Colonic mucosa (tissue), 4 donors: ENCODE measurements at regions not wholly inside any gene's neighbourhood (a gene's known extent, or its start where the extent isn't known, plus 50 kb on each side); places are given as distances from the start of the nearest gene placed in this dataset.

Source experiments
- DNase-seq: peaks from one replicate; pipeline ENCODE4 v3.0.0-alpha.2; 2020
- H3K27ac ChIP-seq: fragments of 200-600 bp; one replicate; pipeline ENCODE4 v1.8.0; 2021
- H3K27me3 ChIP-seq: fragments of 200-600 bp; one replicate; pipeline ENCODE4 v1.8.0; 2021
- H3K36me3 ChIP-seq: fragments of 200-600 bp; one replicate; pipeline ENCODE4 v1.8.0; 2021
- H3K4me1 ChIP-seq: fragments of 200-600 bp; one replicate; pipeline ENCODE4 v1.8.0; 2021; ENCODE audit warnings: mild to moderate bottlenecking
- H3K4me3 ChIP-seq: fragments of 200-600 bp; one replicate; pipeline ENCODE4 v1.8.0; 2021
- H3K9ac ChIP-seq, 2 donors: one replicate each; pipeline ENCODE4 v1.7.0; 2013; ENCODE audit warnings: control low read depth in 2 of 2, low read depth in 2 of 2, low read length in 2 of 2
- H3K9me3 ChIP-seq: fragments of 200-600 bp; one replicate; pipeline ENCODE4 v1.8.0; 2021
- CTCF ChIP-seq: fragments of 200-600 bp; IDR thresholded peaks from one replicate; pipeline ENCODE4 v1.8.0; 2022; ENCODE audit warnings: antibody characterized with exemption, mild to moderate bottlenecking
- intact Hi-C: fragments of 100-400 bp; cut with DNase I; formaldehyde crosslinking; loops from one replicate; pipeline ENCODE4 v1.14.1; 2022
- donor health status: healthy.
- donor health status: DM: no; HTN: no; CAD: no.
- donor health status: DM: no; HTN: no; CAD: no.

DNA sequence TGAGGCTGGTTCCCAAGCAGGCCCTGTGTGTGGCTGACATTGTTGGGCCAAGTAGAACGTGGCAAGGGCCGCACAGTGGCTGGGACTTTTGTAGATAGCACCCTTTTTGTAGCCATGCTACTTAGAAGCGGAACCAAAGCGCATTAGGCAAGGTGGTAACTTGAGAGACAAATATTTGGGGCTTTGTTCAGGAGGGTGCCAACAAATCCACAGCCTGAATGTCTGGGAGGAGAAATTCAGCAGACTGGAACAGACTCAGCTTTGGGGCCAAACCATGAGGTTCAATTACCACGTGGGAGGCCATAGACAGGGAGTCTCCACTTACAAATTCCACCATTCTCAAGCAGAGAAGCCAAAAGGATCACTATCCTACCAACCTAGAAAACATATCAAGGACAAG lies 183.7 kb downstream of the RGS9 start:
- no peaks in the 10 kb centered on the region for H3K27me3 ChIP-seq
- H3K4me3 ChIP-seq = no peak overlapping the region
- no peak for DNase-seq
- H3K4me1 ChIP-seq = no peaks in the 10 kb centered on the region
- no peaks in the 10 kb centered on the region for H3K9me3 ChIP-seq
- H3K36me3 ChIP-seq = no peaks in the 10 kb centered on the region
- no peak overlapping the region for H3K9ac ChIP-seq
- no peak for TF ChIP-seq CTCF
- H3K27ac ChIP-seq = no peak overlapping the region
- intact Hi-C loops = no loop called here

- no peak overlapping the region for H3K9ac ChIP-seq
- intact Hi-C loops = no loop called here
These were observed 177.0 kb downstream of the RGS9 start for GRCh38 chr17:65314212-65314611.

DNA sequence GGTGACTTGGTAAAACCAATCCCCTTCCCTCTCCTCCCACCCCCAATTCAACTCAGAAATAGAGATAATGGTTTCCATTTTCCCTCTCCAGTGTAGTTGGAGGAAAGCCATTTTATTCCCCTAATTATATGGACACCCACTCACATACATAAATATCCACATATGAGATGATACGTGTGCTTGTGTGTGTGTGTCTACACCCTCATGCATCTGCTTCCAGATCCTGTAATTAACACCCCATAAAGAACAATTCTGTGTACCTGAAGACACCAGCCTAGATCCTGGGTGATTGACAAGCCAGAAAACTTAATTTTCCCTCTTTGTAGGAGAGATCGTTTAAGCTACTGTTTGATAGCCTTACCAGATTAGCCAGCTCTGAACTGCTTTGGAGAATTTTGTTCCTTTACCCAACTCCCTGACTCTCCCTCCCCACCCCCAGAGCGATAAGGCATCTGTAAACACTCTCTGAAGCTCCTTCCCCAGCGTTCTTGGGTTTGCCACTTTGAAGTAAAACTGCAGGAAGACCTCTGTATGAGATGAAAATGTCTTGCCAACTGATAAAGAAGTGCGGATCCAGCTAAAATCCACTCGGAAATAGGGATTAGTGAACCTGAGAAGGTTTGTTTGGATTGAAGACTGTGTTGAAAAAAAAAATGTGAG lies 175.7 kb downstream of the RGS9 start:
- Histone ChIP-seq H3K36me3 (no peaks in the 10 kb centered on the region), H3K27ac (no peak overlapping the region), H3K4me3 (no peak overlapping the region), H3K9ac (no peak overlapping the region), H3K4me1 (no peaks in the 10 kb centered on the region), H3K9me3 (no peaks in the 10 kb centered on the region), H3K27me3 (no peaks in the 10 kb centered on the region)
- intact Hi-C loops = no loop called here
- DNase-seq = no peak
- no peak for TF ChIP-seq CTCF

More at GRCh38 chr17:65314212-65314611, 177.0 kb downstream of the RGS9 start:
- Histone ChIP-seq H3K9me3 (no peaks in the 10 kb centered on the region), H3K27me3 (no peaks in the 10 kb centered on the region), H3K27ac (no peak overlapping the region), H3K4me1 (no peaks in the 10 kb centered on the region), H3K36me3 (no peaks in the 10 kb centered on the region), H3K4me3 (no peak overlapping the region)
- DNase-seq = no peak
- no peak for TF ChIP-seq CTCF

DNA sequence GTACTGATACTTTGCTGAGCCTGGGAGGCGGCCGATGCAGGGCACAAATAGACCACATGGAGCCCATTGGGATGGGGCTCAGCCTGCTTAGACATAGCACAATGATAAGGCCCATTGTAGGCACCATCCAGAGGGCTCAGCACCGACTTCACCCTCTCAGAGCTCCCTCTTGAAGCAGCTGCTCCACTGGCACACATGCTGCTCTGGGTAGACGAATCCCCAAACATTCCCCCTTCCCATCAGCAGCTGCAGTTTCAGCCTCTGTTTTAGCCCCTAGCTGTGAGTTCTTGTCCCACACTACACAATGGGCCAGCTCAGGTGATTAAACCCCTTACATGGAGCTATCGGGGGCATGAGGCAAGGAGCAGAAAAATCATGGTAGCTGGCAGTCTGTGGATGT lies 174.1 kb downstream of the RGS9 start:
- no peaks in the 10 kb centered on the region for H3K9me3 ChIP-seq
- H3K9ac ChIP-seq = no peak overlapping the region
- no peaks in the 10 kb centered on the region for H3K4me1 ChIP-seq
- no peaks in the 10 kb centered on the region for H3K27me3 ChIP-seq
- H3K36me3 ChIP-seq = no peaks in the 10 kb centered on the region
- TF ChIP-seq CTCF = no peak
- DNase-seq = no peak
- no peak overlapping the region for H3K27ac ChIP-seq
- intact Hi-C loops = no loop called here
- H3K4me3 ChIP-seq = no peak overlapping the region

DNA sequence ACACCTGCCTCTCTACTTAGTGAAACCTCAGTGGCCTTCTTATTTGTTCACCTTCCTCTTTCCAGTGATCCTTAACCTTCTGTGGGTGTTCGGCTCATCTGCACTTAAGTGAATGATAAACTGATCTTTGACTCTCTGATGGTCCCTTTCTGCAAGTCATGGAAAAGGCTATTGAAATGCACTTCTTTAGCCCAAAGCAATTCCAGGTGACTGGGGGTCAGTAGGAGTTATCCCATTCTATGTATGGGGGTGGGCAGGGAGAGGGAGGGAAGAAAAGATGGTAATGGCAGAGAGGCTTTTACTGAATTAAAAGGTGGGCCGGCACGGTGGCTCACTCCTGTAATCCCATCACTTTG lies 170.8 kb downstream of the RGS9 start:
- H3K4me1 ChIP-seq = no peaks in the 10 kb centered on the region
- TF ChIP-seq CTCF = no peak
- H3K27ac ChIP-seq = no peak overlapping the region
- H3K9ac ChIP-seq = no peak overlapping the region
- H3K9me3 ChIP-seq = no peaks in the 10 kb centered on the region
- no peaks in the 10 kb centered on the region for H3K36me3 ChIP-seq
- H3K4me3 ChIP-seq = no peak overlapping the region
- no peak for DNase-seq
- H3K27me3 ChIP-seq = no peaks in the 10 kb centered on the region
- intact Hi-C loops = no loop called here
